Astrocyte (in vitro differentiated cells and primary cell): ENCODE measurements at regions not wholly inside any gene's neighbourhood (a gene's known extent, or its start where the extent isn't known, plus 50 kb on each side); places are given as distances from the start of the nearest gene placed in this dataset.

Experiments used
- EZH2 ChIP-seq: IDR thresholded peaks from 2 replicates; pipeline ENCODE4 v1.6.1; 2012; ENCODE audit warnings: mild to moderate bottlenecking, low read length, inconsistent platforms; ENCODE audit not compliant: insufficient read depth
- TF ChIP-seq, protein P1 (sequence below): IDR thresholded peaks from 2 replicates; pipeline ENCODE4 v1.5.1; 2011; ENCODE audit warnings: low read depth, mild to moderate bottlenecking, inconsistent platforms, low read length, moderate library complexity; ENCODE audit not compliant: insufficient read depth

DNA sequence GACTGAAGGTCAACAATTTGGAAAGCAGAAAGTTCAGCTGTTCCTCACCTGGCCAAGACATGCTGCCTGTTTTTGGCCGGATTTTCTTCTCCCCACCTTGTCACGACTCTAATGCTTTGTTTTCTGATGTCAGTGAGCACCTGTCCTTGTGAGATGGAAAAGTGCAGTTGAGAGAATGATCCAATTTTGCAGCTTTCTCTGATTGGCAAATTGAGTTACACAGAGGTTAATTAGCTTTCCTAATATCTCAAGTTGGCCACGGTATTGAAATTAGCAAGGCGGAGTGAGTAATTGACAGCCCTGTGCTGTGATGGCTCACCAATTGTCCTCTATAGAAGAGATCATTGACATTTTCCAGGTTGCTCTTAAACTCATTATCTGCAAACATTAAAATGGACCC is 126.8 kb upstream of the VCX3A start:
- TF ChIP-seq, protein P1, sequence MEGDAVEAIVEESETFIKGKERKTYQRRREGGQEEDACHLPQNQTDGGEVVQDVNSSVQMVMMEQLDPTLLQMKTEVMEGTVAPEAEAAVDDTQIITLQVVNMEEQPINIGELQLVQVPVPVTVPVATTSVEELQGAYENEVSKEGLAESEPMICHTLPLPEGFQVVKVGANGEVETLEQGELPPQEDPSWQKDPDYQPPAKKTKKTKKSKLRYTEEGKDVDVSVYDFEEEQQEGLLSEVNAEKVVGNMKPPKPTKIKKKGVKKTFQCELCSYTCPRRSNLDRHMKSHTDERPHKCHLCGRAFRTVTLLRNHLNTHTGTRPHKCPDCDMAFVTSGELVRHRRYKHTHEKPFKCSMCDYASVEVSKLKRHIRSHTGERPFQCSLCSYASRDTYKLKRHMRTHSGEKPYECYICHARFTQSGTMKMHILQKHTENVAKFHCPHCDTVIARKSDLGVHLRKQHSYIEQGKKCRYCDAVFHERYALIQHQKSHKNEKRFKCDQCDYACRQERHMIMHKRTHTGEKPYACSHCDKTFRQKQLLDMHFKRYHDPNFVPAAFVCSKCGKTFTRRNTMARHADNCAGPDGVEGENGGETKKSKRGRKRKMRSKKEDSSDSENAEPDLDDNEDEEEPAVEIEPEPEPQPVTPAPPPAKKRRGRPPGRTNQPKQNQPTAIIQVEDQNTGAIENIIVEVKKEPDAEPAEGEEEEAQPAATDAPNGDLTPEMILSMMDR: no peak
- no peak for TF ChIP-seq EZH2
